Body of pancreas (tissue), 4 donors: ENCODE measurements at regions not wholly inside any gene's neighbourhood (a gene's known extent, or its start where the extent isn't known, plus 50 kb on each side); places are given as distances from the start of the nearest gene placed in this dataset.

Experiments used
- POLR2A ChIP-seq, 3 donors: fragments of 450-650 bp; IDR thresholded peaks; one replicate each; pipeline ENCODE4 v1.6.1; 2016; ENCODE audit warnings: antibody characterized with exemption in 3 of 3, mild to moderate bottlenecking in 2 of 3
- TF ChIP-seq, protein P1 (sequence below), 7 experiments: fragments of 450-650 bp in 4 of 7; fragments of 200-600 bp in 3 of 7; sonication (generic) in 3 of 7; IDR thresholded peaks; one replicate each; pipeline ENCODE4 v1.5.1; 2016 to 2019; ENCODE audit warnings: antibody characterized with exemption in 7 of 7

- TF ChIP-seq, protein P1, sequence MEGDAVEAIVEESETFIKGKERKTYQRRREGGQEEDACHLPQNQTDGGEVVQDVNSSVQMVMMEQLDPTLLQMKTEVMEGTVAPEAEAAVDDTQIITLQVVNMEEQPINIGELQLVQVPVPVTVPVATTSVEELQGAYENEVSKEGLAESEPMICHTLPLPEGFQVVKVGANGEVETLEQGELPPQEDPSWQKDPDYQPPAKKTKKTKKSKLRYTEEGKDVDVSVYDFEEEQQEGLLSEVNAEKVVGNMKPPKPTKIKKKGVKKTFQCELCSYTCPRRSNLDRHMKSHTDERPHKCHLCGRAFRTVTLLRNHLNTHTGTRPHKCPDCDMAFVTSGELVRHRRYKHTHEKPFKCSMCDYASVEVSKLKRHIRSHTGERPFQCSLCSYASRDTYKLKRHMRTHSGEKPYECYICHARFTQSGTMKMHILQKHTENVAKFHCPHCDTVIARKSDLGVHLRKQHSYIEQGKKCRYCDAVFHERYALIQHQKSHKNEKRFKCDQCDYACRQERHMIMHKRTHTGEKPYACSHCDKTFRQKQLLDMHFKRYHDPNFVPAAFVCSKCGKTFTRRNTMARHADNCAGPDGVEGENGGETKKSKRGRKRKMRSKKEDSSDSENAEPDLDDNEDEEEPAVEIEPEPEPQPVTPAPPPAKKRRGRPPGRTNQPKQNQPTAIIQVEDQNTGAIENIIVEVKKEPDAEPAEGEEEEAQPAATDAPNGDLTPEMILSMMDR (IDR thresholded peaks at IDR 0.05): no peak
- TF ChIP-seq POLR2A (IDR thresholded peaks at IDR 0.05): no peak
Observed at GRCh38 chrX:111005166-111005565, 90.8 kb upstream of the PAK3 start.
